ENCODE measurements at regions not wholly inside any gene's neighbourhood (a gene's known extent, or its start where the extent isn't known, plus 50 kb on each side); places are given as distances from the start of the nearest gene placed in this dataset.

DNA sequence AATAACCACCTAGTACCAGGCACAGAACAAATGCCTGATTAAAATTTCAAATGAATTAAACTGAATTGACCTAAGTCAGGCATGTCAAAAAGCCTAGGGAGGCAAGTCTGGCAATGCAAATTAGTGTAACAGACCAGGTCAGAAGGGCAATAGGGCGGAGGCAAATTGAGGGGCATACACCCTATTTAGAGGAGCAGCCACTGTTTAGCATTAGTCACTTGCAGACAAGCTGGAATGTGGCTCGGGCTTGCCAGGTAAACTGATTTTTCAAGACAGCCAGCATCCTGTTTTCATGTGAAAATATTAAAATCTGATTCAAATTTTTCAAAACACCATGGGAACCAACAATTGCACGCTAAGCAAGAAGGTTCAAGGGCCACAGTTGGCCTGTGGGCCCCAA lies 160.3 kb downstream of the EN1 start:
- Histone ChIP-seq H3K27me3 (replicated peaks) (no peaks in the 10 kb centered on the region), H3K27ac (no peak overlapping the region), H3K36me3 (replicated peaks) (no peaks in the 10 kb centered on the region), H3K4me3 (ENCODE audit: low read depth, low read length) (no peak overlapping the region)
- TF ChIP-seq, protein P1, sequence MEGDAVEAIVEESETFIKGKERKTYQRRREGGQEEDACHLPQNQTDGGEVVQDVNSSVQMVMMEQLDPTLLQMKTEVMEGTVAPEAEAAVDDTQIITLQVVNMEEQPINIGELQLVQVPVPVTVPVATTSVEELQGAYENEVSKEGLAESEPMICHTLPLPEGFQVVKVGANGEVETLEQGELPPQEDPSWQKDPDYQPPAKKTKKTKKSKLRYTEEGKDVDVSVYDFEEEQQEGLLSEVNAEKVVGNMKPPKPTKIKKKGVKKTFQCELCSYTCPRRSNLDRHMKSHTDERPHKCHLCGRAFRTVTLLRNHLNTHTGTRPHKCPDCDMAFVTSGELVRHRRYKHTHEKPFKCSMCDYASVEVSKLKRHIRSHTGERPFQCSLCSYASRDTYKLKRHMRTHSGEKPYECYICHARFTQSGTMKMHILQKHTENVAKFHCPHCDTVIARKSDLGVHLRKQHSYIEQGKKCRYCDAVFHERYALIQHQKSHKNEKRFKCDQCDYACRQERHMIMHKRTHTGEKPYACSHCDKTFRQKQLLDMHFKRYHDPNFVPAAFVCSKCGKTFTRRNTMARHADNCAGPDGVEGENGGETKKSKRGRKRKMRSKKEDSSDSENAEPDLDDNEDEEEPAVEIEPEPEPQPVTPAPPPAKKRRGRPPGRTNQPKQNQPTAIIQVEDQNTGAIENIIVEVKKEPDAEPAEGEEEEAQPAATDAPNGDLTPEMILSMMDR (IDR thresholded peaks at IDR 0.05; ENCODE audit: low read depth, low read length, missing control alignments) = no peak
- no peak for DNase-seq
- in situ Hi-C loops (cut with HindIII; ENCODE audit: low pct_ligation_motif_present, low sequenced_read_pairs) = no loop called here

DNA sequence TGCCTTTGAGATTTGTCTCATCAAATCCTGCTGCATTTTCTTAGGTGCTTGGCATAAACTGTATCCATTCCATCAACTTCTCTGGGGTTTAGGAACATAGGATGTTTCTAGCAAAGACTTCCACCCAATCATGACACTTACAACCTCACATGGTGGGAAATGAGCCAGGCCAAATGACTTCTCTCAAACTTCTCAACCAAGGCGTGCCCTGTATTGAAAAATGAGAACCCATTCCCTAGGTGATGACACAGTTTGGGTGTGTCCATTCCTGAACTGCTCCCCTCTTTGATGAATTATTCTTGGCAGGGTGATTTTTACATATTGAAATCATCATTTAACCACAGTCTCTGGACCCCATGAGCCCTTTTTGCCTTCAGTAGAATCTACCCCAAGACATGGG lies 161.1 kb downstream of the EN1 start:
- TF ChIP-seq, protein P1 (IDR thresholded peaks at IDR 0.05; ENCODE audit: low read depth, low read length, missing control alignments) = no peak
- no peak overlapping the region for H3K4me3 ChIP-seq (ENCODE audit: low read depth, low read length)
- no peak for DNase-seq
- no peaks in the 10 kb centered on the region for H3K27me3 ChIP-seq (replicated peaks)
- in situ Hi-C loops (cut with HindIII; ENCODE audit: low pct_ligation_motif_present, low sequenced_read_pairs) = no loop called here
- no peak overlapping the region for H3K27ac ChIP-seq
- no peaks in the 10 kb centered on the region for H3K36me3 ChIP-seq (replicated peaks)

DNA sequence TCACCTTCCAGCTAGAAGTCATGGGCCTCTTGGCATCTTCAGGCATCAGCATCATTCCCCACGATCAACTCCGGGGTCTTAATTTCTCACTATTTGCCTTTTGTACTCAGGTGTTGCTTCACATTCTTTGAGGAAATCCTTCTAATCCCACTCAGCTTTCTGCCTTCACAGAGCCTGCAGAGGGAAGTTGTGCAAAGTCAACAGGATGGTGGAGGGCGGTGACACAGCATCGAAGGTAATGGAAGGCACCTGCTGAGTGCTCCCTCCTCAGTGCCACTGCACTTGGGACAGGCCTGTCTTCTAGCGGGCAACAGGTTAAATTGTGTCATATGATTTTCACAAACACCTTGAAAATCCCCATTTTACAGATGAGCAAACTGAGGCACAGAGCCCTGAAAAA lies 164.0 kb downstream of the EN1 start:
- H3K4me3 ChIP-seq (ENCODE audit: low read depth, low read length) = no peak overlapping the region
- no peak overlapping the region for H3K27ac ChIP-seq
- TF ChIP-seq, protein P1 (IDR thresholded peaks at IDR 0.05; ENCODE audit: low read depth, low read length, missing control alignments) = no peak
- H3K36me3 ChIP-seq (replicated peaks) = no peaks in the 10 kb centered on the region
- no peaks in the 10 kb centered on the region for H3K27me3 ChIP-seq (replicated peaks)
- DNase-seq = no peak
- in situ Hi-C loops (cut with HindIII; ENCODE audit: low pct_ligation_motif_present, low sequenced_read_pairs) = no loop called here

DNA sequence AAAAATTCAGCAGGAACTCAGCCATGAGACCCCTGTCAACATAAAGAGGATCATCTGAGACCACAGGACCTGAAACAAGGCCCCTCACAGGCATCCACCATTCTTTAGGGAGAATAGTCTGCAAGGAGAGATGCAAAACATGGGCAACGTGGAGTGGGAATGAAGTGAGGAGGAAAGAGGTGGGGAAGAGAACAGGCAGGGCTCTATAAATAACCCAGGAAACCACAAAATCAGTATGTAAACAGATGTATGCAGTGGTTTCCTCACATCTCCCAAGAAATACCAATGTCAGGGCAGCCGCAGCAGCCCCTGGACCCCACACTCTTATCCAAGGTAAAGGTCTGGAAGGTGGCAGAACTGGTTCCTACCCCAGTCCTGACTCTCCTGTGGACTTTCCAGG lies 168.5 kb downstream of the EN1 start:
- TF ChIP-seq, protein P1 (IDR thresholded peaks at IDR 0.05; ENCODE audit: low read depth, low read length, missing control alignments) = no peak
- no peaks in the 10 kb centered on the region for H3K36me3 ChIP-seq (replicated peaks)
- no peak for DNase-seq
- H3K4me3 ChIP-seq (ENCODE audit: low read depth, low read length) = no peak overlapping the region
- no peaks in the 10 kb centered on the region for H3K27me3 ChIP-seq (replicated peaks)
- H3K27ac ChIP-seq = no peak overlapping the region
- in situ Hi-C loops (cut with HindIII; ENCODE audit: low pct_ligation_motif_present, low sequenced_read_pairs) = no loop called here

DNA sequence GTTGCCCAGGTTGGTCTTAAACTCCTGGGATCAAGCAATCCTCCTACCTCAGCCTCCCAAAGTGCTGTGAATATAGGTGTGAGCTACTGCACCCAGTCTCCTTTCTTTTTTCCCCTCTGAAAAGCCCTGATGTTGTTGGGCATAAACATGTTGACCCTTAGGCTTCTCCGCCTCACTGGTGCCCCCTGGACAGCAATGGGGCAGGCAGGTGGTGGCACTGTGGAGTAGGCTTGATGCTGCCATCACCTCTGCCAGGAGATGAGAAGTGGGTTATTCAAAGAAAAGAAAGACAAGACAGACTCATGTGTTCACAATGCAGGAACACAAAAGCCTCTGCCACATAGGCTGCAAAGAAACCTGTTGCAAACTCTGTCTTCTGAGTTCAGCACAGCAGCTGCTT lies 169.9 kb downstream of the EN1 start:
- Histone ChIP-seq H3K36me3 (replicated peaks) (no peaks in the 10 kb centered on the region), H3K27ac (no peak overlapping the region), H3K27me3 (replicated peaks) (no peaks in the 10 kb centered on the region), H3K4me3 (ENCODE audit: low read depth, low read length) (no peak overlapping the region)
- in situ Hi-C loops (cut with HindIII; ENCODE audit: low pct_ligation_motif_present, low sequenced_read_pairs) = no loop called here
- DNase-seq = no peak
- TF ChIP-seq, protein P1 (IDR thresholded peaks at IDR 0.05; ENCODE audit: low read depth, low read length, missing control alignments) = no peak

DNA sequence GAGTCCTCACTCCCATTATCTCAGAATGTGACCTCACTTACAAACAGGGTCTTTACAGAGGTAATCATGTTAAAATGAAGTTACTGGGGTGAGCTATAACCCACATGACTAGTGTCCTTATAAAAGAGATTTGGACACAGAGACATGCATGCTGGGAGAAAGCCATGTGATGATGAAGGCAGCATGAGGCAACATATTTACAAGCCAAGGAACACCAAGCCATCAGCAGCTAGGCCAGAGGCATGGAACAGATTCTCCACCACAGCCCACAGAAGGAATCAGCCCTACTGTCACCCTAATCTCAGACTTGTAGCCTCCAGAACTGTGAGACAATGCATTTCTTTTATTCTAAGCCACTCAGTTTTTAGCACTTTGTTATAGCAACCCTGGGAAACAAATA lies 171.9 kb downstream of the EN1 start:
- no peak for DNase-seq
- H3K27me3 ChIP-seq (replicated peaks) = no peaks in the 10 kb centered on the region
- in situ Hi-C loops (cut with HindIII; ENCODE audit: low pct_ligation_motif_present, low sequenced_read_pairs) = no loop called here
- H3K27ac ChIP-seq = no peak overlapping the region
- H3K4me3 ChIP-seq (ENCODE audit: low read depth, low read length) = no peak overlapping the region
- no peaks in the 10 kb centered on the region for H3K36me3 ChIP-seq (replicated peaks)
- TF ChIP-seq, protein P1 (IDR thresholded peaks at IDR 0.05; ENCODE audit: low read depth, low read length, missing control alignments) = no peak
